HCT116 (cell line): ENCODE measurements at regions not wholly inside any gene's neighbourhood (a gene's known extent, or its start where the extent isn't known, plus 50 kb on each side); places are given as distances from the start of the nearest gene placed in this dataset.

Experiments
- CTCF ChIP-seq, 3 experiments: fragments of 200-600 bp in 1 of 3; sonication (generic) in 1 of 3; IDR thresholded peaks in 2 of 3; conservative IDR thresholded peaks in 1 of 3; 2 replicates each; pipeline ENCODE4 v1.5.1; 2012 to 2017; ENCODE audit warnings: low read depth in 2 of 3, low read length in 2 of 3, antibody characterized with exemption in 1 of 3, borderline replicate concordance in 1 of 3, control low read depth in 1 of 3, mild to moderate bottlenecking in 1 of 3, mixed read lengths in 1 of 3, mixed run types in 1 of 3, moderate library complexity in 1 of 3; ENCODE audit not compliant: insufficient read depth in 1 of 3
- EZH2 ChIP-seq: fragments of 200-600 bp; sonication (generic); IDR thresholded peaks from 2 replicates; pipeline ENCODE4 v1.6.1; 2017; ENCODE audit warnings: antibody characterized with exemption, mixed run types
- POLR2AphosphoS5 ChIP-seq: IDR thresholded peaks from 2 replicates; pipeline ENCODE4 v1.6.1; 2011; ENCODE audit warnings: mild to moderate bottlenecking, low read depth, low read length, moderate library complexity
- SIN3A ChIP-seq: IDR thresholded peaks from 2 replicates; pipeline ENCODE4 v1.6.1; 2012; ENCODE audit warnings: low read depth
- ZNF274 ChIP-seq: fragments of 200-500 bp; sonication (Bioruptor generic); IDR thresholded peaks from 2 replicates; pipeline ENCODE4 v1.6.1; 2014; ENCODE audit warnings: mild to moderate bottlenecking, low read depth, low read length, inconsistent platforms

- no peak for TF ChIP-seq SIN3A
- no peak for TF ChIP-seq POLR2AphosphoS5
- TF ChIP-seq CTCF (IDR thresholded peaks at IDR 0.05 in 2 of 3, conservative IDR thresholded peaks at IDR 0.05 in 1 of 3; ENCODE audit: borderline replicate concordance in 1 of 3, insufficient read depth in 1 of 3, low read depth in 2 of 3, low read length in 2 of 3): no peak
- TF ChIP-seq ZNF274: no peak
- no peak for TF ChIP-seq EZH2
These were observed 86.4 kb upstream of the HS3ST2 start for GRCh38 chr16:22727285-22728166.
